ENCODE measurements at regions not wholly inside any gene's neighbourhood (a gene's known extent, or its start where the extent isn't known, plus 50 kb on each side); places are given as distances from the start of the nearest gene placed in this dataset.
"Not testable (repeated sequence)": the region's sequence is repeated elsewhere in the genome, so short reads cannot be mapped to it uniquely, and the experiment has no call there.

DNA sequence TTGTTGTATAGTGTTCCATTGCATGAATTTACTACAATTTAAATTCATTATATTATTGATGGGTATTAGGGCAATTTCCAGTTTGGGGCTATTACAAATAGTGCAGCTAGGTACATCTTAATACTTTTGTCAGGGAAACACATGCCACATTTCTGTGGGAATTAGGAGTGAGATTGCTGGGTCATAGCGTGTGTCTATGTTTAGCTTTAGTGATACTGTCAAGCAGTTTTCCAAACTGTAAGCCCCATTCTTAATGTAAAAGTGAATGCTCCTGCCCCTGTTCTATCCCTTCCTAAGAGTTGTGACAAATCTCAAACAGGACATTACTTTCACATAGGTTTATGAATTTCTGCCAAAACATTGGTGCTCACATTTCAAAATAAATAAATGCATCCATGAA is 184.5 kb upstream of the ANKRD28 start:
- Histone ChIP-seq H3K36me3 (ENCODE audit: control insufficient read depth, insufficient read depth, low read length) (no peaks in the 10 kb centered on the region), H3K4me3 (ENCODE audit: low read length) (no peak overlapping the region), H3K27ac (ENCODE audit: low read length) (no peak overlapping the region), H3K4me1 (ENCODE audit: control insufficient read depth, insufficient read depth, low read length) (peaks cover 3% of the 10 kb centered on the region), H3K27me3 (ENCODE audit: control insufficient read depth, insufficient read depth, low read length) (no peaks in the 10 kb centered on the region), H3K9me3 (replicated peaks; ENCODE audit: control insufficient read depth, low read depth, low read length) (no peaks in the 10 kb centered on the region)
- no peak for DNase-seq
- whole genome bisulfite sequencing (ENCODE audit: insufficient coverage) = no CpG with 5 or more reads among the region's 1 CpG

- Histone ChIP-seq H3K27me3 (ENCODE audit: control insufficient read depth, insufficient read depth, low read length) (no peaks in the 10 kb centered on the region), H3K4me1 (ENCODE audit: control insufficient read depth, insufficient read depth, low read length) (peaks cover 3% of the 10 kb centered on the region), H3K27ac (ENCODE audit: low read length) (no peak overlapping the region), H3K4me3 (ENCODE audit: low read length) (no peak overlapping the region), H3K36me3 (ENCODE audit: control insufficient read depth, insufficient read depth, low read length) (no peaks in the 10 kb centered on the region), H3K9me3 (replicated peaks; ENCODE audit: control insufficient read depth, low read depth, low read length) (no peaks in the 10 kb centered on the region)
- no peak for DNase-seq
- 67% methylated on average over 4 of the region's 10 CpGs for WGBS (ENCODE audit: insufficient coverage)
Observed at GRCh38 chr3:15982667-15983196, 185.0 kb upstream of the ANKRD28 start.

GRCh38 chr3:15983232-15983631 is 185.5 kb upstream of the ANKRD28 start:
- H3K27ac ChIP-seq (ENCODE audit: low read length) = no peak overlapping the region
- H3K9me3 ChIP-seq (replicated peaks; ENCODE audit: control insufficient read depth, low read depth, low read length) = no peaks in the 10 kb centered on the region
- no peak overlapping the region for H3K4me3 ChIP-seq (ENCODE audit: low read length)
- no peaks in the 10 kb centered on the region for H3K27me3 ChIP-seq (ENCODE audit: control insufficient read depth, insufficient read depth, low read length)
- no peaks in the 10 kb centered on the region for H3K36me3 ChIP-seq (ENCODE audit: control insufficient read depth, insufficient read depth, low read length)
- 86% methylated on average over 2 of the region's 2 CpGs for whole genome bisulfite sequencing (ENCODE audit: insufficient coverage)
- H3K4me1 ChIP-seq (ENCODE audit: control insufficient read depth, insufficient read depth, low read length) = peaks cover 3% of the 10 kb centered on the region
- DNase-seq = no peak

GRCh38 chr3:15983693-15984092 is 185.9 kb upstream of the ANKRD28 start:
- Histone ChIP-seq H3K9me3 (replicated peaks; ENCODE audit: control insufficient read depth, low read depth, low read length) (no peaks in the 10 kb centered on the region), H3K36me3 (ENCODE audit: control insufficient read depth, insufficient read depth, low read length) (no peaks in the 10 kb centered on the region), H3K27me3 (ENCODE audit: control insufficient read depth, insufficient read depth, low read length) (no peaks in the 10 kb centered on the region), H3K4me3 (ENCODE audit: low read length) (no peak overlapping the region), H3K27ac (ENCODE audit: low read length) (no peak overlapping the region), H3K4me1 (ENCODE audit: control insufficient read depth, insufficient read depth, low read length) (peaks cover 3% of the 10 kb centered on the region)
- no CpG with 5 or more reads among the region's 1 CpG for WGBS (ENCODE audit: insufficient coverage)
- DNase-seq = no peak

- Histone ChIP-seq H3K27me3 (ENCODE audit: control insufficient read depth, insufficient read depth, low read length) (no peaks in the 10 kb centered on the region), H3K9me3 (replicated peaks; ENCODE audit: control insufficient read depth, low read depth, low read length) (no peaks in the 10 kb centered on the region), H3K4me1 (ENCODE audit: control insufficient read depth, insufficient read depth, low read length) (no peaks in the 10 kb centered on the region), H3K4me3 (ENCODE audit: low read length) (no peak overlapping the region), H3K27ac (ENCODE audit: low read length) (no peak overlapping the region), H3K36me3 (ENCODE audit: control insufficient read depth, insufficient read depth, low read length) (no peaks in the 10 kb centered on the region)
- no CpG with 5 or more reads among the region's 1 CpG for WGBS (ENCODE audit: insufficient coverage)
- DNase-seq = no peak
Observed at GRCh38 chr3:15989419-15989818, 185.1 kb upstream of the GALNT15 start.

DNA sequence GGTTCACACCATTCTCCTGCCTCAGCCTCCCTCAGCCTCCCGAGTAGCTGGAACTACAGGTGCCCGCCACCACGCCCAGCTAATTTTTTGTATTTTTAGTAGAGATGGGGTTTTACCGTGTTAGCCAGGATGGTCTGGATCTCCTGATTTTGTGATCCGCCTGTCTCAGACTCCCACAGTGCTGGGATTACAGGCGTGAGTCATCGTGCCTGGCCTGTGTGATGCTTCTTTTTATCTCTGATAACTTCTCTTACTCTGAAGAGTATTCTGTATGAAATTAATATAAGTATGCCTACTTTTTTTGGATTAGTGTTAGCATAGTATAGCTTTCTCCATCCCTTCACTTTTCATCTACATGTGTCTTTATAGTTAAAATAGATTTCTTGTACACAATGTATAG is 180.8 kb upstream of the GALNT15 start:
- H3K4me1 ChIP-seq (ENCODE audit: control insufficient read depth, insufficient read depth, low read length); H3K9me3 ChIP-seq (replicated peaks; ENCODE audit: control insufficient read depth, low read depth, low read length); DNase-seq; H3K36me3 ChIP-seq (ENCODE audit: control insufficient read depth, insufficient read depth, low read length); H3K4me3 ChIP-seq (ENCODE audit: low read length); H3K27me3 ChIP-seq (ENCODE audit: control insufficient read depth, insufficient read depth, low read length); H3K27ac ChIP-seq (ENCODE audit: low read length): not testable (repeated sequence)
- WGBS (ENCODE audit: insufficient coverage) = no CpG with 5 or more reads among the region's 7 CpGs

- H3K27ac ChIP-seq (ENCODE audit: low read length); H3K27me3 ChIP-seq (ENCODE audit: control insufficient read depth, insufficient read depth, low read length); H3K4me1 ChIP-seq (ENCODE audit: control insufficient read depth, insufficient read depth, low read length); H3K9me3 ChIP-seq (replicated peaks; ENCODE audit: control insufficient read depth, low read depth, low read length); H3K4me3 ChIP-seq (ENCODE audit: low read length); H3K36me3 ChIP-seq (ENCODE audit: control insufficient read depth, insufficient read depth, low read length); DNase-seq: not testable (repeated sequence)
- WGBS (ENCODE audit: insufficient coverage) = no CpG with 5 or more reads among the region's 17 CpGs
Observed at GRCh38 chr3:15996496-15996895, 178.0 kb upstream of the GALNT15 start.

DNA sequence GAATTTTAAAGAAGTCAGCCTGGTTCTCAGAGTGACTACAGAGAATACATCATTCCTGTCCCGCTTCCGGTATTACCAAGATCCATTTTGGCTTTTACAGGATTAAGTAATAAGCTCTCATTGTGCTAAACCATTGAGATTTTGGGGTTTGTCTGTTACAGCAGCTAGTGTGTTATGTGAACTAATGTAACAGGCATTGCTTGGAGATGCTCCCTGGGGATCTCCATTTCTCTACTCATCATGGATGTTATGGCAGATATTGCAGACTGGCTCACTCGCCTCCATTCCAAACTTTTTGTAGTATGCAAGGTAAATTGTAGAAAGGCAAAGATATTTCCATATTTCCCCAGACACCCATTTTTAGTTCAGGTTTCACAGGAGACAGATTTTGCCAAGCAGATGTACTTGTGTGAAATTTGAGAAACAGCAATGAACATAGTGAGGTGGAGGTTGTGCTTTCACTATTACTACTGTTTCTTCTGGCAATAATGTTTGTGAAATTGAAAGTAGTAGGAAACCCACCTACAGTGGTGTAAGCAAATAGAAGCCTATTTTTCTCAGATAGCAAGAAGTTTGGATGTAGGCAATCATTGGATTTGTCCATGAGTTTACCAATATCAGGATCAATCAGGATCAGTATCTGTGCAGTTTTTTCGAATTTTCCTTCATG is 177.1 kb upstream of the GALNT15 start:
- no peak overlapping the region for H3K4me3 ChIP-seq (ENCODE audit: low read length)
- H3K27me3 ChIP-seq (ENCODE audit: control insufficient read depth, insufficient read depth, low read length) = no peaks in the 10 kb centered on the region
- DNase-seq = no peak
- no CpG with 5 or more reads among the region's 4 CpGs for WGBS (ENCODE audit: insufficient coverage)
- H3K36me3 ChIP-seq (ENCODE audit: control insufficient read depth, insufficient read depth, low read length) = no peaks in the 10 kb centered on the region
- H3K9me3 ChIP-seq (replicated peaks; ENCODE audit: control insufficient read depth, low read depth, low read length) = no peaks in the 10 kb centered on the region
- H3K27ac ChIP-seq (ENCODE audit: low read length) = no peak overlapping the region
- no peaks in the 10 kb centered on the region for H3K4me1 ChIP-seq (ENCODE audit: control insufficient read depth, insufficient read depth, low read length)

GRCh38 chr3:15998911-15999310 is 175.6 kb upstream of the GALNT15 start:
- Histone ChIP-seq H3K27me3 (ENCODE audit: control insufficient read depth, insufficient read depth, low read length) (no peaks in the 10 kb centered on the region), H3K9me3 (replicated peaks; ENCODE audit: control insufficient read depth, low read depth, low read length) (no peaks in the 10 kb centered on the region), H3K27ac (ENCODE audit: low read length) (no peak overlapping the region), H3K4me1 (ENCODE audit: control insufficient read depth, insufficient read depth, low read length) (no peaks in the 10 kb centered on the region), H3K36me3 (ENCODE audit: control insufficient read depth, insufficient read depth, low read length) (no peaks in the 10 kb centered on the region), H3K4me3 (ENCODE audit: low read length) (no peak overlapping the region)
- WGBS (ENCODE audit: insufficient coverage) = no CpG with 5 or more reads among the region's 3 CpGs
- DNase-seq = no peak

DNA sequence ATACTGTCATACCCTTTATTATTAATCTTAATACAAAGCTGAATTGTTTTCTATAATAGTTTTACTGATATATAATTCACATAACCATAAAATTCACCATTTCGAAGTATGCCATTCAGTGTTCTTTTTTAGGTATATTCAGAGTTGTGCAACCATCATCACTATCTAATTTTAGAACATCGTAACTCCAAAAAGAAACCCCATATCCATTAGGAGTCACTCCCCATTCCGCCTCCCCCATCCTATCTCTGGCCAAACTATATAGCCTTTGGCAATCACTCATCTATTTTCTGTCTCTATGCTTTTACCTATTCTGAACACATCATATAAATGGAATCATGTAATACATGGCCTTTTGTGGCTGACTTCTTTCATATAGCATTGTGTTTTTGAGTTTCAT is 169.7 kb upstream of the GALNT15 start:
- H3K27me3 ChIP-seq (ENCODE audit: control insufficient read depth, insufficient read depth, low read length) = no peaks in the 10 kb centered on the region
- no peak overlapping the region for H3K27ac ChIP-seq (ENCODE audit: low read length)
- H3K4me3 ChIP-seq (ENCODE audit: low read length) = no peak overlapping the region
- H3K36me3 ChIP-seq (ENCODE audit: control insufficient read depth, insufficient read depth, low read length) = no peaks in the 10 kb centered on the region
- no peaks in the 10 kb centered on the region for H3K4me1 ChIP-seq (ENCODE audit: control insufficient read depth, insufficient read depth, low read length)
- WGBS (ENCODE audit: insufficient coverage) = 100% methylated on average over 1 of the region's 3 CpGs
- no peak for DNase-seq
- H3K9me3 ChIP-seq (replicated peaks; ENCODE audit: control insufficient read depth, low read depth, low read length) = peaks cover 12% of the 10 kb centered on the region

GRCh38 chr3:16011376-16011775 is 163.1 kb upstream of the GALNT15 start:
- H3K27me3 ChIP-seq (ENCODE audit: control insufficient read depth, insufficient read depth, low read length) = no peaks in the 10 kb centered on the region
- no peak overlapping the region for H3K4me3 ChIP-seq (ENCODE audit: low read length)
- peaks cover 12% of the 10 kb centered on the region for H3K9me3 ChIP-seq (replicated peaks; ENCODE audit: control insufficient read depth, low read depth, low read length)
- no peaks in the 10 kb centered on the region for H3K36me3 ChIP-seq (ENCODE audit: control insufficient read depth, insufficient read depth, low read length)
- H3K27ac ChIP-seq (ENCODE audit: low read length) = no peak overlapping the region
- no peaks in the 10 kb centered on the region for H3K4me1 ChIP-seq (ENCODE audit: control insufficient read depth, insufficient read depth, low read length)
- no CpG with 5 or more reads among the region's 4 CpGs for whole genome bisulfite sequencing (ENCODE audit: insufficient coverage)
- DNase-seq = no peak

Data from muscle of leg (tissue), 3 donors.